SU-DHL-6 (cell line): ENCODE measurements at regions not wholly inside any gene's neighbourhood (a gene's known extent, or its start where the extent isn't known, plus 50 kb on each side); places are given as distances from the start of the nearest gene placed in this dataset.

ENCODE experiments used
- CTCF ChIP-seq: fragments of 200-600 bp; sonication (generic); IDR thresholded peaks from one replicate; pipeline ENCODE4 v1.5.1; 2017; ENCODE audit warnings: antibody characterized with exemption, mild to moderate bottlenecking, low read length, moderate library complexity; ENCODE audit not compliant: insufficient read depth, poor library complexity, severe bottlenecking
- EZH2phosphoT487 ChIP-seq: fragments of 200-600 bp; sonication (generic), shearing (Covaris generic); conservative IDR thresholded peaks from 2 replicates; pipeline ENCODE4 v1.6.1; 2018; ENCODE audit warnings: mild to moderate bottlenecking, antibody characterized with exemption, low read length, moderate library complexity, mixed read lengths

- TF ChIP-seq CTCF (no peak), EZH2phosphoT487 (no peak)
Observed at GRCh38 chr13:73671732-73672131, 462.5 kb downstream of the KLF12 start.
